Activated naive CD4-positive, alpha-beta T cell (primary cell): ENCODE measurements at regions not wholly inside any gene's neighbourhood (a gene's known extent, or its start where the extent isn't known, plus 50 kb on each side); places are given as distances from the start of the nearest gene placed in this dataset.
A peak's percentile ranks its signal among the peaks of the same experiment; 100 is the strongest.

ENCODE experiments used
- DNase-seq, 4 experiments: peaks; one replicate each; lab custom pipeline; 2025; lab: John Stamatoyannopoulos, UW

DNA sequence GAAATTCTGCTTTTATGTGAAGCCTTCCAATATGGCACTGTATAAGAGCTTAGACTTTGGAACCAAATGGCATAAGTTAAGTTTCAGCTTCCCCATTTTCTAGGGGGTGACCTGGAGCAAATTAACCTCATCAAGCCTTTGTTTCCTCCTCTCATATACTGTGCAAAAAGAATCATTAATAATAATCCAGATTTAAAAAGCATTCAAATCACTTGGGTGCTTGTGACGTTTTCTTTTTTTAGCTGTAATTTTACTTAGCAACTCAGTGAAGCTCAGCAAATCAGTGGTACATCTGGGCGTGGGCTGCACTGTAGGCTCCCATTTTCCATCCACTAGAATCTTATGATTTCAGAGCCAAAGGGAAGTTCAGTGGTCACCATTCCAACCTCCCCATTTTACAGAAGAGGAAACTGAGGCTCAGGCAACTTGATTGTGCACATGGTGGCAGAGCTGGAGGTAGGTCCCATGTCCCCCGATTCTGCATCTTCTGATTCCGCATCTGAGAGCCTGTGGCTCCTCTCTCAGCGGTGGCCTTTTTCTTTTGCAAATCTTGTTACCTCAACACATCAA lies 131.2 kb downstream of the SNAPC1 start:
- no peak for DNase-seq

- peak in 3 of 4 experiments; percentile 18 to 35 (median 24) for DNase-seq
Measured at GRCh38 chr14:61894452-61895077, 132.3 kb downstream of the SNAPC1 start.

DNA sequence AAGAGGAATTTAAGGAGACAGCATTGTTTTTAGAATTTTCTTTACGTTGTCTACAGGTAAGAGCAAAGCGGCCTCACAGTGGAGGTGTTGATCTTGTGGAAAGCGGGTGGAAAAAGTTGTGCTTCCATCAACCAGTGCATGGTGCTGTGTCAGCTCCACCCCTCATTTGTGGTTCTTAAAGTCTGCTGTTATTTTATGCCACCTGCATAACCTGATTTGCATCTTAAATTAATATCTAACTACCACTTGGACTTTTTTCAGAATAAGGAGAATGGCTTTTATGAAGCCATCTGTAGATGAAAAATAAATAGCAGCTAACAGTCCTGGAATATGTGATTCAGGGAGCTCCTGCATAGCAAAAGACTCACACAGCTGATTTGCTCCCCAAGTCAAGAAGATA lies 135.1 kb downstream of the SNAPC1 start:
- DNase-seq: no peak

DNA sequence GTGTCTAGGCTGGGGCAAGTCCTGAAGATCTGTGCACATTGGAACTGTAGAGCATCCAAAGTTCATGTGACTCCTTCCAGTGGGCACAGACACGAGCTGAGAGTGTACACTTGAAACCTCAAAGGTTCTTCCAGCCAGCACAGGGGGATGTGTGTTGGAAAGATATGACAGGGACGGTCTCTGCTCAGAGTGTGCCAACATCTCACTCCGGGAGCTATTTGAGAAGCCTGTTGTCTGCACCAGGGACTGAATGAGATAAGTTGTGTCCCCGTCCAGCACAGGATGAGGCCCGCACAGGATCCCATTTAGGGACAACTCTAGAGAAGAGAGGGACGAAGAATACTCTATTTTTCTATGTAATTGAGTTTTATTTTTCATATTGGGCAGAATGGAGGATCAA lies 136.3 kb downstream of the SNAPC1 start:
- no peak for DNase-seq

GRCh38 chr14:61899497-61899896 lies 137.3 kb downstream of the SNAPC1 start:
- DNase-seq: no peak

- DNase-seq: no peak
Measured at GRCh38 chr14:61904946-61905345, 142.7 kb downstream of the SNAPC1 start.

GRCh38 chr14:61911574-61911973 lies 149.4 kb downstream of the SNAPC1 start:
- no peak for DNase-seq

GRCh38 chr14:61918998-61919397 lies 156.8 kb downstream of the SNAPC1 start:
- no peak for DNase-seq

DNA sequence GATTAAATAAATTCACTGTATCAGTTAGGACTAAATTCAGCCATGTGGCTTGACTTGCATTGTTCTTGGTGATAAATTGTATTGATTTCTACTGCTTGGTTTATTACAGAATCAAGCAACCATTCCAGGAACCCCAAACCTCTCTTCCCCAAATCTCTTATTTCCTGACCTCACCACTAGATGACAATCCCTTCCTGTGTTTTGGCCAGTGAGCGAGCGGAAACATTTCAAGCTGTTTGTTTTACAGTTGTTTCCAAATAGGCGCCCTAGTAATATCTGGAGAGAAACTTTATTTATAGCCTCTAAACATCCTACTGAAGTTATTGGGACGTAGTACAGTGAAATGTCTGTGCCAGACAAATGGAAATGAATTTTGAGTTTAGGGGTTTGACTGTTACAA lies 161.1 kb downstream of the SNAPC1 start:
- DNase-seq: no peak

GRCh38 chr14:61925043-61925442 lies 162.8 kb downstream of the SNAPC1 start:
- no peak for DNase-seq

DNA sequence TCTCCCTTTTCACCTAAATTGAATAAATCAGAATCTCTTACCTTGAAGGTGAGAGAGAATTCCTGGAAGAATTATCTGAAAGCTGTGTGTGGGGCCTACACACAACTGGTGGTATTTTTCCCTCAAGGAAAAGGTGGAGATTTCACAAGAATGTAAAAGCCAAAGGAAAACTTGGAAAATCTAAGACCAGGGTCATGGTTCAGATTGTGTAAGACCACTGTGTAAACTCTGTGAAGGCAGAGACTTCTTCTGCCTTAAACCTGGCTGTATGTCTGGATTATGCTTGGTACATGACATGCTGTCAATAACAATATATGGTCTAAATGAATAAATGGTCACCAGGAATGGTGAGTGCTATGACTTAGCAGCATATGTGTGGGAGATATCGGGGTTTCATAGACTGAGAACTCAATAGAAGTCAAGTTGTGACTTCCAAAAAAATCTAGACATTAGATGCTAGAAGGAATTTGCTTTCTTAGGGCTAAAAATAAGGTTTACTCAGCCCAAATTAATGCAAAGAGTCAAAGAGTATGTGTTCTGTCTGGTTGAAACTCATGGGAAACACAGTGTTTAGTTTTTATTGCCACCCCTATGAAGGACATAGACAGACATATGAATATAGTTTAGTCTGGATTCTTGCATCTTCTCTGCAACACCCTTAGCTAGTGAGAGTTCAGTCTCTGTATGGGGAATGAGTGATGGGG lies 163.7 kb downstream of the SNAPC1 start:
- DNase-seq: no peak

DNA sequence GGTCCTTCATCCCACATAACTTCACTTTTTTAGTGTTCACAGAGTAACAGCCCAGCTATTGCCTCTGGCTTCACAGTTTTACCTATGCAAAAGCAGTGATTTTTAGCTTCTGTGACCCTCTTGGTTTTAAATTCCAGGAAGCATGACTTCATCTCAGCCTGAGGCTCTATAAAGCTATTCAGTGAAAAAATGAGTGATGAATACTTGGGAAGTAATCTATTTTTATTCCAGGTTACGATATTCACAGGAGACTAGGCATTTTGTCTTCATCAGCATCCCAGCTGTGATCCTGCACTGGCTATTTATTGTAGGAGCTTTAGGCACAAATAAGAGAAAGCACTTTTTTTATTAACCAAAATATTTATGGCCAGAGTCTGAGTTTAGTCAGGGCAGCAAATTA lies 164.8 kb downstream of the SNAPC1 start:
- DNase-seq: no peak

GRCh38 chr14:61927520-61927919 lies 165.3 kb downstream of the SNAPC1 start:
- no peak for DNase-seq

DNA sequence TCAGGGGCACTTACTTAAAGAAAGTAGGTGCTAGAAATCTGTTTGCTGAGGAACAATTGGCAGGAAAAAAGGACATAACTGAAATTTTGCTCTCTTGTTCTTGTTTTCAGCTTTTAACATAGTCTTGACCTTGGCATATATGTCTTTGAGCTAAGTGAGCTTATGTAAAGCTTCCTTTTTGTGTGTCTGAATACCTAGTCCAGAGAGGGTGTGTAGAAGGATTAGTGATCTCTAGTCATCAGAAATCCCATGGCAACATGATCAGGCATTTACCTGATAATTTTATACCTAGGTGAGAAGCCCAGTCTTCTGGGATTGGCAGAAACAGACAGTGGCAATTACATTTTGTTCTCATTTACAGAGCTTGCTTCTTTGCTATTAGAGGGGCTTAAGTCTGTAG lies 166.1 kb downstream of the SNAPC1 start:
- no peak for DNase-seq

DNA sequence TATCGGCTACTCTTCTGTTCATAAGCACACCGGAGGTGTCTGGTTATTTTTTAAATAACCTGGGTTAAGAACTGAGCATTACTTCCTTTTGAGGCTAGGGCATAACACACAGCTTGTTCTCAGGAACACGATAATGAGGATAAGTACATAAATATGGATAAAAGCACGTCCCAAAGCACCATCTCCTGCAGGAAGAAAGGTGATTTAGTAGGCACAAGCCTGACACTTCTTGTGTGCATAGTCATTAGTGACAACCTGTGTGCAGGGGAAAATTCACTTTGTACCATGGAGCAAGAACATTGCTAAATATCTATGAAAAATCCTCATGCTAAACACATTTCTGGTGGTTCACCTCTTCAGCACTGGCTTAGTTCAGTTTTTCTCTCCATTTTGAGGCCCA lies 166.5 kb downstream of the SNAPC1 start:
- no peak for DNase-seq

DNA sequence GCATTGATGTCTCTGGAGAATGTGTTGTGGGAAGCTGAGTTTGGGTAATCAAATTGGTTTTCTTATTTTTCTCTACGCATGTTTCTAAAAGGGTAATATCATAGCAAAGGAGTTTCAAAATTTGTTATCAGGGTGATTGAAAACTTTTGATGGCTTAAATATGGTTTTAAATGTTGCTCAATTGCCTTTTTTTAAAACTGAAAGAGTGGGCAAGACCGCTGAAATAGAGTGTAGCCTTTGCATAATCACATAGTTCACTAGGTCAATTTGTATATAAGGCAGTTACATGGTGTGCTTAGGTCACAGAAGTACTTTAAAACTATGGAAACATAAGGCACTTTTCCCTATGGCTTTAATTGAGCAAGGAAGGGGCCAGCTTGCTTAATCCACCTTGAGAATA lies 167.4 kb downstream of the SNAPC1 start:
- DNase-seq: no peak

- no peak for DNase-seq
Measured at GRCh38 chr14:61930101-61930857, 168.1 kb downstream of the SNAPC1 start.

- DNase-seq: no peak
Measured at GRCh38 chr14:61932974-61933373, 170.8 kb downstream of the SNAPC1 start.

- DNase-seq: no peak
Measured at GRCh38 chr14:61934385-61934784, 172.2 kb downstream of the SNAPC1 start.

- no peak for DNase-seq
Measured at GRCh38 chr14:61939776-61940175, 177.6 kb downstream of the SNAPC1 start.

DNA sequence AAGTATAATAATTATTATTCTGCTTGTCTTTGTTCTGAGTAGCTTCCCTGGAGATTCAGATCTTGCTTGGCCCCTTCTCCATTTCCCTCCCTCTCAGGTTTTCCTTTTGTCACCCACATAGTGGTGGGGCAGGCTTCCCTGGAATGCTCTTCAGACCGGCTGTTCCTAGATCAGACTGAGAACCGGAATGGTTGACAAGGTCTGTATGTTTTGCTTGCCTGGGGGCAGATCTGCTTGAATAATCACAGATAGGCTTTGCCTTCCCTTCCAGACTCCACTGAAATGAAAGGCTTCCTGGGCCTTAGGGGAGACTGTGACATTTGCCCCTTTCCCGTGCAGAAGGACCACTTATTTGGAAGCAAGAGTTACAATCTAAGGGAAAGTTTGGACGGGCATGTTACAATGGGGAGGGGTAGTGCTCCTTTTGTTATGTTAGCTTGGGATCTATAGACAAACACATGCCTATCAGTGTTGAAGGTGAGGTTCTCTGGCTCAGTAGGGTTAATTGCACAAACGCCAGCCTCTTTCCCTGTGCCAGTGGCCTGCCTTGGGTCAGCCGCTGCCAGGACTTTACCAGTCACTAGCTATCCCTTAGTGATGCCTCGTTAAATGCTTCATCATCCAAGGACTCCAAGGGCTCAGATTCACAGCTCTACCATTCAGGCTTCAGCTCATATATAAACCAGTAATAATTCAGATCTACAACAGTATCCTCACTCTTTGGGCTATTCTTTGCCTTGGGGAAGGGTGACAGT lies 178.6 kb downstream of the SNAPC1 start:
- DNase-seq: no peak
